ENCODE measurements at regions not wholly inside any gene's neighbourhood (a gene's known extent, or its start where the extent isn't known, plus 50 kb on each side); places are given as distances from the start of the nearest gene placed in this dataset.

DNA sequence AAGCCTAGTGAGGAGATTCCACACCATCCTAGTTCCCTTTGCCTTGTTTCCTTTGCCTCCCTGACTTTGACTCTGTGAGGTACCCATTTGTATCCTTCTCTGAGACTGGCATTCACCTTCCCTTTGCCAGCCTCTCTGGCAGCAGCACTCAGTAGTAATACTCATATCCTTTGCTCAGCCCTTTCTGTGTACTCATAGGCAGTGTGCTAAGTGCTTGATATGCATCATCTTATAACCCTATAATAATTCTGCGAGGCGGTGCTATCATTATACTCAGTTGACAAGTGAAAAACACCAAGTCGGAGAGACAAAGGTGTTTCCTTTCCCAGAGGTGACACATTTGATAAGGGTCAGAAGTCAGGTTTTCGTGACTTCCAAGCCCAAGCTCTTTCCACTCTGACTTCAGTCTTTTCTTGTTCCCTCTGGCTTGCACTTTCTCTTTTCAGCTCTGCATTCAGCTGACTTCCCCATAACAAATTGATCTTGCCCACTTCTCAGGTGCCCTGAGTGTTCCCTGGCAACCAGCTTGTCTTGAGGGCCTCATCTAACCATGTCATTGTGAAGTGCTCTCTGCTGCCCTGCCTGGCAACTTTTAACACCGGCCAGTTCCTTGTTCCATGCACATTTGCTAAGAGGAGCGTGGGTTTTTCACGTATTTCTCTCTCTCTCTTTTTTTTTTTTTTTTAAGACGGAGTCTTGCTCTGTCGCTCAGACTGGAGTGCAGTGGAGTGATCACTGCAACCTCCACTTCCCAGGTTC lies 94.5 kb upstream of the UPP2 start:
- peak; percentile 25 for TF ChIP-seq CTCF (IDR thresholded peaks at IDR 0.05)
- no peak overlapping the region for H3K27ac ChIP-seq
- intact Hi-C loops (cut with DNase I) = loop anchor here (5.0 to 10.0 kb wide), 2 partner anchors 225 to 512 kb away; no protein-coding TSS in a partner anchor
- no peaks in the 10 kb centered on the region for H3K27me3 ChIP-seq
- H3K36me3 ChIP-seq = no peaks in the 10 kb centered on the region
- ATAC-seq = peak; percentile 91
- no peaks in the 10 kb centered on the region for H3K9me3 ChIP-seq
- no peak overlapping the region for H3K4me3 ChIP-seq
- peak; percentile 73 for DNase-seq
- H3K4me1 ChIP-seq = peaks cover 7% of the 10 kb centered on the region

DNA sequence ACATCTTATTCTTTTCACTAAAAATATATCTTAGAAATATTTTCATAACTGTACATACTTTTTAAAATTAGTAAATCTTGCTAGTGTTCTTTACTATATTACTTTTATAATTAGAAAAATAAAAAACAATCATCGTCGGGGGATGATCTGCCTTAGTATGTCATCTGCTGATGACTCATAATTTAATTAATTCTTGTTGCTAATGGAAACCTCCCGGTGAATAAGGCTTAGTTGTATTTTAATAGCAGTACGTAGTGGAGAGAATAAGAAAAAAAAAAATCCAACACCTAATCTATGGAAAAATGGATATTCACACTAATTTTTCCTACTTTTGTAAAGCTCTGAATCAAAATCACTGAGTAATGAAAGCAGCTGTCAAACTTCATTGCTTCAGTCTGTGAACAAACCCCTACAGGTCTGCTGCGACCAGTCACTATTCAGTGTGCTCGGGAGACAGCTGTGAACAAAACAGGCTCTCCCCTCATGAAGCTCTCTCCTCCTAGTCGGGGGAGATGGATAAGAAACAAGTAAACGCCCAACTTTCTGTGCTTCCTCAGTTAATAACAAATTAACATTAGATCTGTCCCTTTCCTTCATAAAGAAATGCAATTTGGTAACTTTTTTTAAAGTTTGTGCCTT lies 97.4 kb upstream of the UPP2 start:
- DNase-seq = no peak
- Histone ChIP-seq H3K4me3 (no peak overlapping the region), H3K4me1 (peaks cover 2% of the 10 kb centered on the region), H3K36me3 (no peaks in the 10 kb centered on the region), H3K27ac (no peak overlapping the region), H3K9me3 (no peaks in the 10 kb centered on the region), H3K27me3 (no peaks in the 10 kb centered on the region)
- TF ChIP-seq CTCF (IDR thresholded peaks at IDR 0.05) = no peak
- ATAC-seq = no peak
- intact Hi-C loops (cut with DNase I) = loop anchor here (10.0 kb wide), 1 partner anchor 509 kb away; no protein-coding TSS in a partner anchor

DNA sequence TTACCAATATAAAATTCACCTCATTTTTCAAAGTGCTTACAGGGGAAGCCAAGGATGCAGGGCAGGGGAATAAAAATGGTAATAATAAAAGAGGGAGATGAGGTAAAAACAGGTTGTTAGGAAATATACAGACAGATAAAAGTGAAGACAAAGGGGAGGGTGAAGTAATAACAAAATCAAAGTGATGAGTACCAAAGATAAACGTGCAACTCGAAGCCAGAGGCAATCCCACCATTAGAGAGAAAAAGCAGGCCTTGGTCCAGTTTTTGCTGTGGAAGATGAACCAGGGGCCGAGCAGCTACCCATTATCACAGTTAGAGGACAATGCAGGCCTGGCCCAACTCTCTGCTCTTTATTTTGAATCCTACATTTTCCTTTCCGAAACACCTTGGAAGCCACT lies 99.6 kb upstream of the UPP2 start:
- Histone ChIP-seq H3K4me3 (no peak overlapping the region), H3K36me3 (no peaks in the 10 kb centered on the region), H3K4me1 (no peaks in the 10 kb centered on the region), H3K27ac (no peak overlapping the region), H3K9me3 (no peaks in the 10 kb centered on the region), H3K27me3 (no peaks in the 10 kb centered on the region)
- no peak for TF ChIP-seq CTCF (IDR thresholded peaks at IDR 0.05)
- intact Hi-C loops (cut with DNase I) = loop anchor here (10.0 kb wide), 1 partner anchor 507 kb away; no protein-coding TSS in a partner anchor
- DNase-seq = no peak
- ATAC-seq = no peak

- TF ChIP-seq CTCF (IDR thresholded peaks at IDR 0.05) = no peak
- ATAC-seq (no peak), DNase-seq (no peak)
- H3K9me3 ChIP-seq = no peaks in the 10 kb centered on the region
- no peaks in the 10 kb centered on the region for H3K36me3 ChIP-seq
- intact Hi-C loops (cut with DNase I) = no loop called here
- no peaks in the 10 kb centered on the region for H3K27me3 ChIP-seq
- H3K27ac ChIP-seq = no peak overlapping the region
- no peaks in the 10 kb centered on the region for H3K4me1 ChIP-seq
- no peak overlapping the region for H3K4me3 ChIP-seq
These were observed 104.9 kb upstream of the UPP2 start for GRCh38 chr2:157996799-157997198.

DNA sequence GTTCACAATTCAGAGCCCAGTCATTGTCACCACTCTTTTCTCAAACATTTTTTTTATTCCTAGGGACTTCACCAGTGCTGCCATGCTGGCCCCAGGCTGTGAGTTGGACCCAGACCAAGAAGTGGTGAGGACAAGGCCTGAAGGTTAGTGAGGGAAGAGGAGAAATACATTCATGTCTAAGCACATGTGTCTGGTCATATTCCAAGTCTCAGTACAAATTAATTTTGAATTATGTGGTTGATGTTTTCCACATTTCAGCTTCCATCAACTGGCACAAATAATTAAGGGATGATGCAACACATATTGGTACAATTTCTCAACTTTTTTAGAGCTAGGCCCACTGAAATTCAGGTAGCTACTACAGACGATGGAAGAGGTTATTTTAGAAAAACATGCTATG lies 106.6 kb upstream of the UPP2 start:
- H3K27me3 ChIP-seq = no peaks in the 10 kb centered on the region
- intact Hi-C loops (cut with DNase I) = no loop called here
- no peaks in the 10 kb centered on the region for H3K36me3 ChIP-seq
- ATAC-seq (no peak), DNase-seq (no peak)
- no peak for TF ChIP-seq CTCF (IDR thresholded peaks at IDR 0.05)
- no peak overlapping the region for H3K27ac ChIP-seq
- H3K4me1 ChIP-seq = no peaks in the 10 kb centered on the region
- H3K4me3 ChIP-seq = no peak overlapping the region
- no peaks in the 10 kb centered on the region for H3K9me3 ChIP-seq

Measured in upper lobe of right lung (tissue), 1 donor.